ENCODE measurements at regions not wholly inside any gene's neighbourhood (a gene's known extent, or its start where the extent isn't known, plus 50 kb on each side); places are given as distances from the start of the nearest gene placed in this dataset.

GRCh38 chr20:17108896-17109295 lies 117.9 kb upstream of the PCSK2 start:
- H3K36me3 ChIP-seq (replicated peaks), result no peaks in the 10 kb centered on the region
- in situ Hi-C loops (cut with HindIII; ENCODE audit: low pct_ligation_motif_present, low sequenced_read_pairs), result no loop called here
- H3K27ac ChIP-seq, result no peak overlapping the region
- H3K27me3 ChIP-seq (replicated peaks), result no peaks in the 10 kb centered on the region
- DNase-seq, result no peak
- TF ChIP-seq, protein P1, sequence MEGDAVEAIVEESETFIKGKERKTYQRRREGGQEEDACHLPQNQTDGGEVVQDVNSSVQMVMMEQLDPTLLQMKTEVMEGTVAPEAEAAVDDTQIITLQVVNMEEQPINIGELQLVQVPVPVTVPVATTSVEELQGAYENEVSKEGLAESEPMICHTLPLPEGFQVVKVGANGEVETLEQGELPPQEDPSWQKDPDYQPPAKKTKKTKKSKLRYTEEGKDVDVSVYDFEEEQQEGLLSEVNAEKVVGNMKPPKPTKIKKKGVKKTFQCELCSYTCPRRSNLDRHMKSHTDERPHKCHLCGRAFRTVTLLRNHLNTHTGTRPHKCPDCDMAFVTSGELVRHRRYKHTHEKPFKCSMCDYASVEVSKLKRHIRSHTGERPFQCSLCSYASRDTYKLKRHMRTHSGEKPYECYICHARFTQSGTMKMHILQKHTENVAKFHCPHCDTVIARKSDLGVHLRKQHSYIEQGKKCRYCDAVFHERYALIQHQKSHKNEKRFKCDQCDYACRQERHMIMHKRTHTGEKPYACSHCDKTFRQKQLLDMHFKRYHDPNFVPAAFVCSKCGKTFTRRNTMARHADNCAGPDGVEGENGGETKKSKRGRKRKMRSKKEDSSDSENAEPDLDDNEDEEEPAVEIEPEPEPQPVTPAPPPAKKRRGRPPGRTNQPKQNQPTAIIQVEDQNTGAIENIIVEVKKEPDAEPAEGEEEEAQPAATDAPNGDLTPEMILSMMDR (IDR thresholded peaks at IDR 0.05; ENCODE audit: low read depth, low read length, missing control alignments), result no peak
- no peak overlapping the region for H3K4me3 ChIP-seq (ENCODE audit: low read depth, low read length)

DNA sequence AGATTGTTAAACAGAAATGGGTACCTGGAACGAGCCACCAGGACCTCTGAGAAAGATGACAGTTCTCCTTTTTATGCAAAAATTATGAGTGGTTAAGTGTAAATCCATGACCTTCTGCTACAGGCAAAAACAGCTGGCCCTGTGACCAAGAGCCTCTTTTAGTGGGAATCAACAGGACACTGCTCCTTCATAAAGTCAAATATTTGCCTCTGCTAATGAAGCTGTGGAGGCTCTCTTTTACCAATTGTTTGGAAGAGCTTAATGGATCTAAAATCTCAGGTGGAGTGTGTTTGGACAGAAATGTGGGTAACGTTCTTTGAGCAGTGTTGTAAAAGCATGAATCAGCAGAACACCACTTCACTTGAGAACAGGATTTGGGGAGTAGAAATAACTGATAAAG lies 117.5 kb upstream of the PCSK2 start:
- H3K36me3 ChIP-seq (replicated peaks), result no peaks in the 10 kb centered on the region
- TF ChIP-seq, protein P1 (IDR thresholded peaks at IDR 0.05; ENCODE audit: low read depth, low read length, missing control alignments), result no peak
- H3K4me3 ChIP-seq (ENCODE audit: low read depth, low read length), result no peak overlapping the region
- DNase-seq, result no peak
- no peak overlapping the region for H3K27ac ChIP-seq
- no peaks in the 10 kb centered on the region for H3K27me3 ChIP-seq (replicated peaks)
- in situ Hi-C loops (cut with HindIII; ENCODE audit: low pct_ligation_motif_present, low sequenced_read_pairs), result no loop called here

GRCh38 chr20:17128206-17128605 lies 98.6 kb upstream of the PCSK2 start:
- in situ Hi-C loops (cut with HindIII; ENCODE audit: low pct_ligation_motif_present, low sequenced_read_pairs), result no loop called here
- Histone ChIP-seq H3K36me3 (replicated peaks) (no peaks in the 10 kb centered on the region), H3K4me3 (ENCODE audit: low read depth, low read length) (no peak overlapping the region), H3K27ac (no peak overlapping the region), H3K27me3 (replicated peaks) (no peaks in the 10 kb centered on the region)
- TF ChIP-seq, protein P1 (IDR thresholded peaks at IDR 0.05; ENCODE audit: low read depth, low read length, missing control alignments), result no peak
- no peak for DNase-seq

DNA sequence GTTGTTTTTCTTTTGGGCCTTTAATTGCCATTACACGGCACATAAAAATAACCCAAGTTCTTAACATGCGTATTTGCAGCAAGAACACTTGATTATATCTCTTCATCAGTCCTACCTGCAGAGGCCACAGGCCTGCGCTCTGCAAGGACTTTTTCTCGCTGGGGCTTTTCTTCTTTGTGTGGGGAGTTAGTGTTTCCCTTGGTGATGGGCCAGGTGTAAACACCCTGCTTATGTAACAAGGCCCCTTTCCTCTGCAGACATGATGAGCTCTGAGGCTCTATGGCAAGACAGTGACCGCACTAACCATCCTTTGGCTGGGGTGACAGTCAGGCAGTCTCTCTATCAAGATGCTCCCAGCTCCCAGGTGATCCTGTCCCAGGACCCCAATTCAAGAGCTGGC lies 97.8 kb upstream of the PCSK2 start:
- in situ Hi-C loops (cut with HindIII; ENCODE audit: low pct_ligation_motif_present, low sequenced_read_pairs), result no loop called here
- Histone ChIP-seq H3K27ac (no peak overlapping the region), H3K4me3 (ENCODE audit: low read depth, low read length) (no peak overlapping the region), H3K36me3 (replicated peaks) (no peaks in the 10 kb centered on the region), H3K27me3 (replicated peaks) (no peaks in the 10 kb centered on the region)
- TF ChIP-seq, protein P1 (IDR thresholded peaks at IDR 0.05; ENCODE audit: low read depth, low read length, missing control alignments), result no peak
- DNase-seq, result no peak

DNA sequence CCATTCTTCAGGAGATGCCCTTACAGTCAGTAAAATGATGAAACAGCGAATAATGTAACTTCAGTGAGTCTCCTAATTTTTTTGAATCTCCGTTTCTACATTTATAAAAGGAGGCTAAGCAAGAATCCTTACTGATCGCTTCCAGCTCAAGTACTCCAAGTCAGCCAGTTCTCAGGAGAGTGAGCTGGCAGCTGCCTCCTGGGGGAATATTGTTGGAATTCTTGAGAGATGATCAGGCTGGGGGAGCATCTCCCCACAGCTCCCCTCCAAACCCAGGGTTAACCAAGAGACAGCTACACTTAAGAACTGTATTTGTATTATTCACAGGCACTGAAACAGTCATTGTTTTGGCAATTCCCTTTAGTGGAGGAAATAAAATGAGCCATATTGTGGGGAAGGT lies 89.1 kb upstream of the PCSK2 start:
- H3K36me3 ChIP-seq (replicated peaks), result no peaks in the 10 kb centered on the region
- TF ChIP-seq, protein P1 (IDR thresholded peaks at IDR 0.05; ENCODE audit: low read depth, low read length, missing control alignments), result no peak
- no peaks in the 10 kb centered on the region for H3K27me3 ChIP-seq (replicated peaks)
- no peak overlapping the region for H3K4me3 ChIP-seq (ENCODE audit: low read depth, low read length)
- in situ Hi-C loops (cut with HindIII; ENCODE audit: low pct_ligation_motif_present, low sequenced_read_pairs), result no loop called here
- H3K27ac ChIP-seq, result no peak overlapping the region
- DNase-seq, result no peak

DNA sequence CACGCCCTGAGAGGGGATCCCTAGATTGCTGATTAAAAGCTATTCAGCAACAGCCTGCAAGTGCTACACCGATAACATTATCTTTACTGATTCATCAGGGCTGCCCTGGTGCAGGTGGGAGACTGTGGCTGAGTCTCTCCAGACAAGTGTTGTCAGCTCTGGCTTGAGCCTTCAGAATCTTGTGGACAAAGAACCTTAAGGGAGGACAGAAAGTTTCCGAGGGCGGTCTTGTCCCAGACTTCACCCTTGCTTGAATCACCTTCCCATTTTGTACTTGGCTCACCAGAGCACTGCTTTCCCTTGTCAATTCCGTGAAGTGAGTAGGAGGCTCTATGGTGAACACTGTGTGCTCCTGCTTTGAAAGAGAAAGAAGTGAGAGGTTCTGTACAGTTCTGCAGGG lies 88.6 kb upstream of the PCSK2 start:
- Histone ChIP-seq H3K27ac (no peak overlapping the region), H3K4me3 (ENCODE audit: low read depth, low read length) (no peak overlapping the region), H3K27me3 (replicated peaks) (no peaks in the 10 kb centered on the region), H3K36me3 (replicated peaks) (no peaks in the 10 kb centered on the region)
- in situ Hi-C loops (cut with HindIII; ENCODE audit: low pct_ligation_motif_present, low sequenced_read_pairs), result no loop called here
- DNase-seq, result no peak
- TF ChIP-seq, protein P1 (IDR thresholded peaks at IDR 0.05; ENCODE audit: low read depth, low read length, missing control alignments), result no peak

Measured in brain microvascular endothelial cell (primary cell).